Effector memory CD8-positive, alpha-beta T cell (primary cell): ENCODE measurements at regions not wholly inside any gene's neighbourhood (a gene's known extent, or its start where the extent isn't known, plus 50 kb on each side); places are given as distances from the start of the nearest gene placed in this dataset.
"Not testable (repeated sequence)": the region's sequence is repeated elsewhere in the genome, so short reads cannot be mapped to it uniquely, and the experiment has no call there.

Source experiments
- ATAC-seq: fragments of 150-1000 bp; cut with Tn5 transposase; replicated peaks from 2 replicates; pipeline ENCODE4 v1.10.0; 2021; ENCODE audit warnings: mild to moderate bottlenecking, moderate library complexity
- DNase-seq, 3 experiments: peaks; one replicate each; pipeline ENCODE4 v3.0.0; 2021
- H3K27ac Mint-ChIP-seq, 2 donors: one replicate each; pipeline ENCODE4 v1.8.0; 2022; ENCODE audit warnings: mild to moderate bottlenecking in 2 of 2, mixed read lengths in 2 of 2, moderate library complexity in 2 of 2
- H3K27me3 Mint-ChIP-seq, 2 donors: one replicate each; pipeline ENCODE4 v1.8.0; 2022; ENCODE audit warnings: mixed read lengths in 2 of 2
- H3K36me3 Mint-ChIP-seq: one replicate; pipeline ENCODE4 v1.8.0; 2022; ENCODE audit warnings: mild to moderate bottlenecking, moderate library complexity, mixed read lengths; ENCODE audit not compliant: insufficient read depth
- H3K4me1 Mint-ChIP-seq, 2 donors: one replicate each; pipeline ENCODE4 v1.8.0; 2022; ENCODE audit warnings: low read depth in 2 of 2, mixed read lengths in 2 of 2
- H3K4me3 Mint-ChIP-seq, 2 donors: one replicate each; pipeline ENCODE4 v1.8.0; 2022; ENCODE audit warnings: mild to moderate bottlenecking in 2 of 2, mixed read lengths in 2 of 2, moderate library complexity in 2 of 2
- H3K9me3 Mint-ChIP-seq, 2 donors: one replicate each; pipeline ENCODE4 v1.8.0; 2022; ENCODE audit warnings: mixed read lengths in 2 of 2

DNA sequence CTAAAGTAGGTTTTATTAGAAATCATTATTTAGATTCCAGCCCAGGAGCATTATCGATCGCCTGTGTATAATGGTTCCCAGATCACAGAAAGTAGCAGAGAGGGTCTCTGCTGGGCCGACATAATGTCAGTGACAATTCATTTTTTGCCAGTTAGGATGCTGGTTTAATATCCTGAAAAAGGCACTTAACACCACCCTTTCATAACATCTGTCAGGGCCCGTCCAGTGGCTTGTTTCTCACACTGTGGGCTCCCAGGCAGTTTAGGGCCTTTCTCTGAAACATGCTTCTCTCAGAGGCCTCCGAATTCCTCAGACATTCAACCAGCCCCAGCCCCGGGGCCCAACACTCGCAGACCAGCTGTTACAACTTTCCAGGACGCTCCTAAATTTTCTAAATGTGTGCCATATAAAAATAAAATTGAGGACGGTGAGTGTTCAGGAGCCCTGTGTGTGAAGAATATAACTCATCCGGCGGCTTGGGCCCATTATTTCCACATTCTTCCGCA is 108.6 kb upstream of the EYA4 start:
- Mint-ChIP-seq H3K9me3 (peaks cover 0 to 2% of the 10 kb centered on the region in 2 donors), H3K27ac (no peak overlapping the region), H3K36me3 (no peaks in the 10 kb centered on the region), H3K4me1 (no peaks in the 10 kb centered on the region), H3K4me3 (no peak overlapping the region), H3K27me3 (no peaks in the 10 kb centered on the region)
- no peak for DNase-seq
- ATAC-seq, result no peak

DNA sequence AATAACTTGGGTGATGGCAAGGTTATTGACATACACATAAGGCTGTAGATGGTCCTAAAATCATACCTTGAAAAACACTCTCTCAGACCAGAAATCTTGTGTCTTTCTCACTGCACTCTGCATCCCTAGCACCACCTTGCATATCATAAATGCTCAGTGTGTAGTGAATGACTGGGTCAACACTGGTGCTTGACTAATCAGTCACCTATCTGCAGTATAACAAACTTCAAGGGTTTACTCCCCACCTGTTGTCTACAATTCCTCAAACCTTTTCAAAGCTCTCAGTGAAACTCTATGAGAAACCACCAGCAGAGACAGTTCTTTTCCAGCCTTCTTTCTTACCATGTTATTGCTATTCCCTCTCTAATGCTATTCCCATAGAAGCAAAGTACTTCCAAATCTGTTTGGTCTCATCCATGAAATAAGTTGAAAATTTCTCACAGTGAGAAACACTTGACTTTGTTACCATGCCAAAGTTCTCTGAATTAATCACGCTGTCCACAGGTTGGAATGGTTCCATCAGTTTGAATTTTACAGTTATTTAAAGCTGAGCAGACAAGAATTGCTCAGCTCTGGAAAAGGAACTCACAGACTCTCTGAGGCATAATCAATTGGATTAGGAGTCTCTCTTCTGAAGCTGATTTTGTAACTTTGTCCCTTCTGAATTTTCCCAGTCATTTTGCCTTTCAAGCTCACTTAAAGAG is 104.8 kb upstream of the EYA4 start:
- Mint-ChIP-seq H3K36me3 (peaks cover 2% of the 10 kb centered on the region), H3K27me3 (no peaks in the 10 kb centered on the region), H3K9me3 (peaks cover 0 to 2% of the 10 kb centered on the region in 2 donors), H3K4me1 (no peaks in the 10 kb centered on the region), H3K27ac (no peak overlapping the region), H3K4me3 (no peak overlapping the region)
- DNase-seq, result no peak
- no peak for ATAC-seq

DNA sequence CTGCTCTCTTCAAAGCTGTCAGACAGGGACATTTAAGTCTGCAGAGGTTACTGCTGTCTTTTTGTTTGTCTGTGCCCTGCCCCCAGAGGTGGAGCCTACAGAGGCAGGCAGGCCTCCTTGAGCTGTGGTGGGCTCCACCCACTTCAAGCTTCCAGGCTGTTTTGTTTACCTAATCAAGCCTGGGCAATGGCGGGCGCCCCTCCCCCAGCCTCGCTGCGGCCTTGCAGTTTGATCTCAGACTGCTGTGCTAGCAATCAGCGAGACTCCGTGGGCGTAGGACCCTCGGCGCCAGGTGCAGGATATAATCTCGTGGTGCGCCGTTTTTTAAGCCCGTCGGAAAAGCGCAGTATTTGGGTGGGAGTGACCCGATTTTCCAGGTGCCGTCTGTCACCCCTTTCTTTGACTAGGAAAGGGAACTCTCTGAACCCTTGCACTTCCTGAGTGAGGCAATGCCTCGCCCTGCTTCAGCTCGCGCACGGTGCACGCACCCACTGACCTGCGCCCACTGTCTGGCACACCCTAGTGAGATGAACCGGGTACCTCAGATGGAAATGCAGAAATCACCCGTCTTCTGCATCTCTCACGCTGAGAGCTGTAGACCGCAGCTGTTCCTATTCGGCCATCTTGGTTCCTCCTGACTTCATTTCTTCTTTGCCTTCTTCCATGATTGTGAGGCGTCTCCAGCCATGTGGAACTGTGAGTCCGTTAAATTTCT is 93.5 kb upstream of the EYA4 start:
- not testable (repeated sequence) for H3K36me3 Mint-ChIP-seq, H3K4me3 Mint-ChIP-seq, DNase-seq, H3K27ac Mint-ChIP-seq, ATAC-seq, H3K4me1 Mint-ChIP-seq, H3K27me3 Mint-ChIP-seq
- peaks cover 2 to 11% of the 10 kb centered on the region in 2 donors for H3K9me3 Mint-ChIP-seq

DNA sequence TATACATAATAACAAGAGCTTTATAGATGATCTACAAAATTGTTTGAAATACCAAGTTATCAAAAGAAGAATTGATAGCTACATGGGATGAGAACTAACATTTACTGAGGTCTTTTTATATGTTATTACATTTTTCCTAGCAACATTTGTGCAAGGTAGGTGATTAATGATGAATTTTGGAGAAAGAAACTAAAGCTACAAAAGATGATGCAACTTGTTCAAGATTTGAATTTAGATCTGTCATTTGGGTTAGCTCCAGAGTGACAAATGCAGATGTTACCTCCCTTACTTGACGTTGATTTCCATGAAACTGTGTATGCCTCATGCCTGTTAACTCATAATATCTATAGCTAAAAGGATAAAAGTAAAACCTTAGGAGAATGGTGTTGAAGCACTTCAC is 84.5 kb upstream of the EYA4 start:
- no peak for DNase-seq
- Mint-ChIP-seq H3K27ac (no peak overlapping the region), H3K4me1 (no peaks in the 10 kb centered on the region), H3K36me3 (no peaks in the 10 kb centered on the region), H3K9me3 (peaks cover 4 to 28% of the 10 kb centered on the region in 2 donors), H3K4me3 (no peak overlapping the region), H3K27me3 (no peaks in the 10 kb centered on the region)
- ATAC-seq, result no peak

DNA sequence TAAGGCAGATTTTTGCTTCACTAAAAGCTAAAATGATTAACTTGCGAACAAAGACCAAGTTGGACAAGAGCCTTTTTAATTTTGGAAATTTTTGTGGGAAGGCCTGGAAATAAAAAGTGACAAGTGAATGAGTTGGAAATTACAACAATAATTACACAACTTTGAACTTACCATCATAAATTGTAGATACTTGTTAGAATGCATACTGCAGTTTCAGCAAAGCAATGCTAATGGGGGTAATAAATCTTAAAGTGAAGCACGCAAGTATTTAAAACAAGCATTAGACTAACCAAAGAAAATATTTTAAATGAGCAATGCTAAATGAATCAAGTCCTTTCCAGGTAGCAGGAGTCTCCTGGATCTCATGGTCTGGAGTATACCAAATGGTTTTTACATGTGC is 83.2 kb upstream of the EYA4 start:
- peaks cover 4 to 15% of the 10 kb centered on the region in 2 donors for H3K9me3 Mint-ChIP-seq
- H3K27me3 Mint-ChIP-seq, result no peaks in the 10 kb centered on the region
- no peaks in the 10 kb centered on the region for H3K4me1 Mint-ChIP-seq
- ATAC-seq (no peak), DNase-seq (no peak)
- H3K36me3 Mint-ChIP-seq, result no peaks in the 10 kb centered on the region
- H3K27ac Mint-ChIP-seq, result no peak overlapping the region
- no peak overlapping the region for H3K4me3 Mint-ChIP-seq

DNA sequence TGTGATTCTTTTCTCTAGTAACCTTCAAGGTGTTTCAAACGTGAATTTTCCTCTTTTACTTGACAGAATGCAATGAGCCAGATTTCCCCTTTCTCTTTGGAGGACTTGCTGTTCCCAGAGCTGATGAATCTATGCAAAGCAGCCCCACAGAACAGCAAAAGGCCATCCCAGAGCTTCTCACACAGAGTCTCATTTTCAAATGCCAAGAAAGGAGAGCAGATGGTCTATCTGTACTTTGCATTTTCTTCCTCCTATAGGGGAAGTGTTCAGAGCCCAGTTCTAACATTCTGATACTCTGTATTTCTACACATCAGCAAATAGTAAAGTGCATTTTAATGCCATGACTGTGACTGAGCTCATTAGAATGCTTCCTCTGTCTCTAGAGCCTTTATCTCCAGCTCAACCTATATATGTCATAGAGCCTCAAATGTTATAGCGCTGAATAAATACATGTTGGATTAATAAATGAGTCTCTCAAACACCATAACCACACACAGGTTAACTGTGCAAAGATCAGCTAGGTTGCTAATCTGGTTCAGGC is 81.8 kb upstream of the EYA4 start:
- no peak for ATAC-seq
- H3K27ac Mint-ChIP-seq, result no peak overlapping the region
- no peaks in the 10 kb centered on the region for H3K4me1 Mint-ChIP-seq
- no peak for DNase-seq
- peaks cover 2 to 7% of the 10 kb centered on the region in 2 donors for H3K9me3 Mint-ChIP-seq
- H3K27me3 Mint-ChIP-seq, result no peaks in the 10 kb centered on the region
- no peaks in the 10 kb centered on the region for H3K36me3 Mint-ChIP-seq
- H3K4me3 Mint-ChIP-seq, result no peak overlapping the region

DNA sequence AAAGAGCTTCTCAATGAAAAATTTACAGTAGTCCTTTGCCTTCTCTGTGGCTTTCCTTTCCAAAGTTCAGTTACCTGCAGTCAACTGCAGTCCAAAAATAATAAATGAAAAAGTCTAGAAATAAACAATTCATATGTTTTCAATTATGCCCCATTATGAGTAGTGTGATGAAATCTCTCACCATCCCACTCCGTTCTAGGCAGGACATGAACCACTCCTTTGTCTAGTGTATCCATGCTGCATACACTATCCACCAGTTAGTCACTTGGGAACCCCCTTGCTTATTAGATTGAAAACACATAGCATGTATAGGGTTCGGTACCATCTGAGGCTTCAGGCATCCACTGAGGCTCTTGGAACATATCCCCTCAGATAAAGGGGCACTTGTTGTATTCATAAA is 80.6 kb upstream of the EYA4 start:
- Mint-ChIP-seq H3K4me1 (no peaks in the 10 kb centered on the region), H3K4me3 (no peak overlapping the region), H3K36me3 (no peaks in the 10 kb centered on the region), H3K27me3 (no peaks in the 10 kb centered on the region), H3K27ac (no peak overlapping the region), H3K9me3 (peaks cover 2 to 6% of the 10 kb centered on the region in 2 donors)
- ATAC-seq, result no peak
- DNase-seq, result no peak

DNA sequence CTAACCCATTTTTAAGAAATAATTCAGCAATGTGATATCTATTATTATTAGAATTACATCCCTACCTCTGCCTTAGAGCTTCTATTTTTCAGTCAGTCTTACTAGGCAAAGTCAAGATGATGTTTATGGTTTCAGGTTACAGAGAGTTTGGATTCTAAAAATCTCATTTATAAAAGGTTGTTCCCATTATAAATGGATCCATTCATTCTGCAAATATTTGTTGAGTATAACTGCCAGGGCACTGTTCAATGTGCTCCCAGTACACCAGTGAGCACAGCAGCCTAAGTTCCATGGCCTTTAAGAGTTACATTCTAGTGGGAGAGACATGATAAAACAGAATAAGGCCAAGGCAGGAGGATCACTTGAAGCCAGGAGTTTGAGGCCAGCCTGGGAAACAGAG is 75.9 kb upstream of the EYA4 start:
- Mint-ChIP-seq H3K27ac (no peak overlapping the region), H3K9me3 (peaks cover 5 to 9% of the 10 kb centered on the region in 2 donors), H3K36me3 (no peaks in the 10 kb centered on the region), H3K4me3 (no peak overlapping the region), H3K27me3 (no peaks in the 10 kb centered on the region), H3K4me1 (no peaks in the 10 kb centered on the region)
- no peak for ATAC-seq
- DNase-seq, result no peak

DNA sequence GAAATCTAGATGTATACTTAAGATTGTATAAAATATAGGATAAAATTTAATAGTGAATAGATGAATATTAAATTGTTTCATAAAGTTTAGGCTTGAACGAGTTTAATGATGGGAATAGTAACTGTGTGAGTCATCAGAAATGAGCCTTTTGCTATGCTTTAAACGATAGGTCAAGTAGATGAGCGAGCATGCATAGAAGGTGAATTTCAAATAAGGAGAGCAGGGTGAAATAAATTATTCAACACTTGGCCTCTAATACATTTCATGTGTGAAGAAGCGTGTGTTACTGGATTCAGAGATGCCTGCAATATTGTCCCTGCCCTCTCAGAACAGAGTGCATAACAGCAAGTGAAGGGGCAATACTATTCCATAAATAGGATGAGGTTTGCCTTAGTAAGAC is 74.4 kb upstream of the EYA4 start:
- H3K36me3 Mint-ChIP-seq, result no peaks in the 10 kb centered on the region
- no peak overlapping the region for H3K4me3 Mint-ChIP-seq
- H3K9me3 Mint-ChIP-seq, result peaks cover 5 to 9% of the 10 kb centered on the region in 2 donors
- no peaks in the 10 kb centered on the region for H3K4me1 Mint-ChIP-seq
- ATAC-seq (no peak), DNase-seq (no peak)
- H3K27ac Mint-ChIP-seq, result no peak overlapping the region
- no peaks in the 10 kb centered on the region for H3K27me3 Mint-ChIP-seq

DNA sequence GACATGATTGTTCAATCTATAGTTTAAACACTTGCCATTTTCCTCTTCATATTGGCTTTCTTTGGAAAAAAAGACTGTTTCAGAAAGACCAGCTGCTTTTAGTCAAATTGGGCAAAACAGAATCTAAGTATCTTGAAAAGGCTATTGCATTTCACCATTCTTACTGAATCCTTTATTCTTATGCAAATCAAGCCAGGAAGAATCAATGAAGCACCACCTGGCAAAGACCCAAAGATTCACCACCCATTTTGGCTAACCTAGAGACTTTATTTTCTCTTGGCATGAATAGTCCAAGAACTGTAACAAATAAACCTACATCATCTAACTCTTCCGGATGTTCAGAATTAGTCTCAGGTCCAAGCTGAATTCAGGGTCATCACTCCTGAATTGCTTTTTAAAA is 71.3 kb upstream of the EYA4 start:
- no peak overlapping the region for H3K4me3 Mint-ChIP-seq
- no peaks in the 10 kb centered on the region for H3K27me3 Mint-ChIP-seq
- H3K9me3 Mint-ChIP-seq, result peaks cover 5 to 9% of the 10 kb centered on the region in 2 donors
- ATAC-seq, result no peak
- H3K4me1 Mint-ChIP-seq, result no peaks in the 10 kb centered on the region
- no peak overlapping the region for H3K27ac Mint-ChIP-seq
- no peak for DNase-seq
- H3K36me3 Mint-ChIP-seq, result no peaks in the 10 kb centered on the region

DNA sequence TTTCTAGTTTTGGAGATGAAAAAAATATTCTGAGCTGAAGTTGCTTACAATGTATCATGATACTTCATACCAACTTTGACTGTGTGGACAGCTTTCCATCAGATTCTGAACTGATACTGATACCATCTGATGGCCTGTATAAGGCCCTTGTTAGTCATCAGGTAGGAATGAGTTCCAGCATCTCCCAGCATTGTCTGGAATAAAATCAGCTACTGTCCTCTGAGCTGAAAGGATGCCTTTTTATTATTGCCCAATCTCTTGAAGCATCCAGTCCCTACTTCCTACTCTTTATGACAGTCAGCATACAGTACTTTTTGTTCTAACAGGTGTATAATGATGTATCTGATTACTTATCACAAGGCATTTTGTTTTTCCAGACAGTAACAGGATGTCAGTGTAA is 70.6 kb upstream of the EYA4 start:
- H3K27ac Mint-ChIP-seq, result no peak overlapping the region
- ATAC-seq, result no peak

DNA sequence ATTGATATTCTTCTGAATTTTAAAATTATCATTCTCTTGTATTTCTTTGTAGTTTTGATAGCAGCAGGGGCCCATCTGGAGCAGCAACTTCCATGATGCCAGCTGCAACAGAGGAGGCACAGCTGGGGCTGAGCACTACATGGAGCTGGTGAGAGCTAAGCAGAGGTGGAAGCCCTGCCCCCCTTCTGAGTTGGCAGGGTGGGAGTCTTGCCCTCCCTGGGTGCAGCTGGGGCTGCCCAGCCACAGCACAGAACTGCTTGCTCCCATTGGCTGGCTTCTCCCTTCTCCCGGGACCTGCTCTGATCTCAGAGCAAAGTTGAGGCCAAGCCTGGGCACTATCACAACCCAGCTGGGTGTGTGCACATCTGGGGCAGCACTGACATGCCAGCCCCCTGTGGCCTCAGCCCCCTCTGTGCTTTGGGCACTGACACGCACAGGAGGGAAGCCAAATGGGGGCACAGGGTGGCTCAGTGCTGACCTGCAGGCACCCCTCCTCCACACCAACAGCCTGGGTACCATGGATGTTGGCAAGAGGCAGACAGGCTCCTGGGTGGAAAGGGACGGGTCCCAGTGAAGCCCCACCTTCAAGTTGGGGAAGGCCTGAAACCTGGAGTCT is 69.1 kb upstream of the EYA4 start:
- no peak overlapping the region for H3K4me3 Mint-ChIP-seq
- H3K4me1 Mint-ChIP-seq, result no peaks in the 10 kb centered on the region
- H3K9me3 Mint-ChIP-seq, result peaks cover 4 to 5% of the 10 kb centered on the region in 2 donors
- no peaks in the 10 kb centered on the region for H3K27me3 Mint-ChIP-seq
- ATAC-seq (no peak), DNase-seq (no peak)
- no peak overlapping the region for H3K27ac Mint-ChIP-seq
- H3K36me3 Mint-ChIP-seq, result no peaks in the 10 kb centered on the region

More for the DNA sequence above, 70.6 kb upstream of the EYA4 start:
- no peak for DNase-seq
- Mint-ChIP-seq H3K27me3 (no peaks in the 10 kb centered on the region), H3K9me3 (peaks cover 5 to 9% of the 10 kb centered on the region in 2 donors), H3K4me1 (no peaks in the 10 kb centered on the region), H3K4me3 (no peak overlapping the region), H3K36me3 (no peaks in the 10 kb centered on the region)

DNA sequence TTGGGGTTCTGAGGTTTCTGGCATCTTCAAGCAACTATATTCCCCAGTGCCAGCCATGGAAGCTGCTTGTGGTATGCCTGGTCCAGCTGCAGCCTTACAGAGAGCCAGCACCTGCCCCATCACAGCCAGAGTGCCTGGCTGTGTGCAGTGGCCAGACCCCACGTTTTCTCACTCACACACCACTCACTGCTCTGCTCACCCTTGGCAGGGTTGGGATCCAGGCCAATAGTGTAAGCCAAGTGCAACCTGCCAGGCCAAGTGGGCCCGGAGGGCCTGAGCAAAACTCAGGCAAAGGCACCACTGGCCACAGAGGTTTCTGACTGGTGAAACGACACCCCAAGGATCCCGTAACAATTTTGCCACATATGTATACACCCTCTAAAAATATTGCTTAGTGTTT is 67.9 kb upstream of the EYA4 start:
- H3K9me3 Mint-ChIP-seq, result peaks cover 0 to 1% of the 10 kb centered on the region in 2 donors
- H3K27me3 Mint-ChIP-seq, result no peaks in the 10 kb centered on the region
- no peak overlapping the region for H3K4me3 Mint-ChIP-seq
- no peak for ATAC-seq
- no peak overlapping the region for H3K27ac Mint-ChIP-seq
- no peaks in the 10 kb centered on the region for H3K36me3 Mint-ChIP-seq
- no peaks in the 10 kb centered on the region for H3K4me1 Mint-ChIP-seq
- DNase-seq, result no peak
